HG02623 (cell line): ENCODE measurements at regions not wholly inside any gene's neighbourhood (a gene's known extent, or its start where the extent isn't known, plus 50 kb on each side); places are given as distances from the start of the nearest gene placed in this dataset.

Experiments used
- ATAC-seq: cut with Tn5 transposase; IDR thresholded peaks from one replicate; pipeline ENCODE4 v1.9.1; 2021; ENCODE audit warnings: moderate library complexity; ENCODE audit not compliant: unreplicated experiment

- no peak for ATAC-seq
Measured at GRCh38 chr2:151087377-151087776, 174.3 kb downstream of the RBM43 start.

GRCh38 chr2:151085181-151085611, 176.5 kb downstream of the RBM43 start:
- ATAC-seq, result no peak

- ATAC-seq, result no peak
Measured at GRCh38 chr2:151083856-151084795, 177.5 kb downstream of the RBM43 start.

- ATAC-seq, result no peak
Measured at GRCh38 chr2:151078889-151079288, 182.8 kb downstream of the RBM43 start.

GRCh38 chr2:151071906-151072305, 189.8 kb downstream of the RBM43 start:
- ATAC-seq, result no peak

GRCh38 chr2:151071382-151071781, 190.3 kb downstream of the RBM43 start:
- no peak for ATAC-seq

GRCh38 chr2:151070253-151070652, 191.4 kb downstream of the RBM43 start:
- no peak for ATAC-seq

- no peak for ATAC-seq
Measured at GRCh38 chr2:151067658-151068369, 193.8 kb downstream of the RBM43 start.

- no peak for ATAC-seq
Measured at GRCh38 chr2:151063271-151063670, 198.4 kb downstream of the RBM43 start.

- no peak for ATAC-seq
Measured at GRCh38 chr2:151060287-151060686, 201.4 kb downstream of the RBM43 start.

GRCh38 chr2:151056870-151057269, 204.8 kb downstream of the RBM43 start:
- ATAC-seq, result no peak

GRCh38 chr2:151053661-151053990, 208.0 kb downstream of the RBM43 start:
- no peak for ATAC-seq

GRCh38 chr2:151052850-151053660, 208.6 kb downstream of the RBM43 start:
- ATAC-seq, result no peak

- ATAC-seq, result peak; percentile 88
Measured at GRCh38 chr2:151051574-151052220, 210.0 kb downstream of the RBM43 start.

- ATAC-seq, result no peak
Measured at GRCh38 chr2:151049746-151050145, 211.9 kb downstream of the RBM43 start.

- no peak for ATAC-seq
Measured at GRCh38 chr2:151048331-151049054, 213.2 kb downstream of the RBM43 start.

- no peak for ATAC-seq
Measured at GRCh38 chr2:151043484-151043883, 218.2 kb downstream of the RBM43 start.

- no peak for ATAC-seq
Measured at GRCh38 chr2:151042964-151043363, 218.7 kb downstream of the RBM43 start.

- ATAC-seq, result no peak
Measured at GRCh38 chr2:151040039-151040438, 221.6 kb downstream of the RBM43 start.

GRCh38 chr2:151038516-151038915, 223.1 kb downstream of the RBM43 start:
- ATAC-seq, result no peak
